HEK293T (cell line): ENCODE measurements at regions not wholly inside any gene's neighbourhood (a gene's known extent, or its start where the extent isn't known, plus 50 kb on each side); places are given as distances from the start of the nearest gene placed in this dataset.

Experiments used
- CTCF ChIA-PET: fragments of 350-600 bp; formaldehyde crosslinking; extraction: SDS; loops from one replicate; lab custom pipeline; 2021; ENCODE audit warnings: antibody characterized with exemption, inconsistent platforms; lab: Yijun Ruan, JAX
- POLR2A ChIA-PET: fragments of 350-600 bp; formaldehyde crosslinking; extraction: SDS; loops from one replicate; lab custom pipeline; 2020; ENCODE audit warnings: antibody characterized with exemption, inconsistent platforms; lab: Yijun Ruan, JAX
- DNase-seq: peaks from one replicate; pipeline ENCODE4 v3.0.0; 2012; ENCODE audit warnings: mixed read lengths; ENCODE audit errors: extremely low spot score
- ARNT ChIP-seq: fragments of 450-650 bp; IDR thresholded peaks from 2 replicates; pipeline ENCODE4 v1.6.1; 2017; ENCODE audit warnings: mild to moderate bottlenecking
- BHLHE40 ChIP-seq: fragments of 450-650 bp; IDR thresholded peaks from 2 replicates; pipeline ENCODE4 v1.6.1; 2016; ENCODE audit warnings: mild to moderate bottlenecking, moderate library complexity, borderline replicate concordance
- CTBP1 ChIP-seq: fragments of 450-650 bp; IDR thresholded peaks from 2 replicates; pipeline ENCODE4 v1.6.1; 2016; ENCODE audit warnings: borderline replicate concordance
- ELF4 ChIP-seq: fragments of 450-650 bp; IDR thresholded peaks from 2 replicates; pipeline ENCODE4 v1.6.1; 2017; ENCODE audit warnings: antibody characterized with exemption
- FOXA1 ChIP-seq: fragments of 450-650 bp; IDR thresholded peaks from 2 replicates; pipeline ENCODE4 v1.6.1; 2016; ENCODE audit warnings: mild to moderate bottlenecking
- FOXK2 ChIP-seq: fragments of 450-650 bp; IDR thresholded peaks from 2 replicates; pipeline ENCODE4 v1.6.1; 2016; ENCODE audit warnings: mild to moderate bottlenecking
- FOXM1 ChIP-seq: fragments of 450-650 bp; IDR thresholded peaks from 2 replicates; pipeline ENCODE4 v1.6.1; 2017; ENCODE audit warnings: mild to moderate bottlenecking, borderline replicate concordance
- HDGF ChIP-seq: fragments of 450-650 bp; IDR thresholded peaks from 2 replicates; pipeline ENCODE4 v1.6.1; 2017; ENCODE audit warnings: antibody characterized with exemption, borderline replicate concordance
- L3MBTL2 ChIP-seq: fragments of 450-650 bp; conservative IDR thresholded peaks from 2 replicates; pipeline ENCODE4 v1.6.1; 2016; ENCODE audit warnings: mild to moderate bottlenecking
- LEF1 ChIP-seq: fragments of 450-650 bp; IDR thresholded peaks from 2 replicates; pipeline ENCODE4 v1.6.1; 2017; ENCODE audit warnings: mild to moderate bottlenecking, borderline replicate concordance
- NFRKB ChIP-seq: fragments of 450-650 bp; IDR thresholded peaks from 2 replicates; pipeline ENCODE4 v1.6.1; 2016; ENCODE audit warnings: mild to moderate bottlenecking, moderate library complexity
- SP1 ChIP-seq: fragments of 450-650 bp; IDR thresholded peaks from 2 replicates; pipeline ENCODE4 v1.6.1; 2017
- SUZ12 ChIP-seq: fragments of 450-650 bp; IDR thresholded peaks from 2 replicates; pipeline ENCODE4 v1.6.1; 2016; ENCODE audit warnings: mild to moderate bottlenecking
- TARDBP ChIP-seq: fragments of 450-650 bp; IDR thresholded peaks from 2 replicates; pipeline ENCODE4 v1.6.1; 2016
- ZNF384 ChIP-seq: fragments of 450-650 bp; IDR thresholded peaks from 2 replicates; pipeline ENCODE4 v1.6.1; 2016
- TF ChIP-seq, protein P1 (sequence below): fragments of 450-650 bp; IDR thresholded peaks from 2 replicates; pipeline ENCODE4 v1.6.1; 2016

DNA sequence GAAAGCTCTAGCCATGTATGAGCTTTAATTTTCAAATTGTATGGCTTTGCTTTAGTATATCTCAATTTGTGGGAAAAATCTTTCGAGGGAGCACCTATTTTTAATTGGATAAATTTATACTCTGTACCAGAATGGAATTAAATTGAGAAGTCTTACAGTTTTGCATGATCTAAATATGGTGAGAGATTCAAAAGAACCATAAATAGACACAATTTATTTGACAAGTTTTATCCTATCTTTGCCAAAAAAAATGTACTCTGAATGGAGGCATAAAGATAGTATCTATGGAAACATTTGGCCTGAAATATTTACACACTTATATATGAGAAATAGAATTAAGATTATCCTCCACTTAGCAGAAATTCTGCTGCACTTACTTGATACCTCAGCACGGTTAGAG is 238.4 kb downstream of the NDUFA10 start:
- ChIA-PET CTCF (no interaction called here), POLR2A (no interaction called here)
- no peak for DNase-seq
- no peak for TF ChIP-seq NFRKB
- no peak for TF ChIP-seq ZNF384
- TF ChIP-seq HDGF: no peak
- no peak for TF ChIP-seq FOXA1
- TF ChIP-seq SP1: no peak
- no peak for TF ChIP-seq ELF4
- TF ChIP-seq CTBP1: no peak
- TF ChIP-seq L3MBTL2: no peak
- no peak for TF ChIP-seq BHLHE40
- no peak for TF ChIP-seq FOXM1
- TF ChIP-seq, protein P1, sequence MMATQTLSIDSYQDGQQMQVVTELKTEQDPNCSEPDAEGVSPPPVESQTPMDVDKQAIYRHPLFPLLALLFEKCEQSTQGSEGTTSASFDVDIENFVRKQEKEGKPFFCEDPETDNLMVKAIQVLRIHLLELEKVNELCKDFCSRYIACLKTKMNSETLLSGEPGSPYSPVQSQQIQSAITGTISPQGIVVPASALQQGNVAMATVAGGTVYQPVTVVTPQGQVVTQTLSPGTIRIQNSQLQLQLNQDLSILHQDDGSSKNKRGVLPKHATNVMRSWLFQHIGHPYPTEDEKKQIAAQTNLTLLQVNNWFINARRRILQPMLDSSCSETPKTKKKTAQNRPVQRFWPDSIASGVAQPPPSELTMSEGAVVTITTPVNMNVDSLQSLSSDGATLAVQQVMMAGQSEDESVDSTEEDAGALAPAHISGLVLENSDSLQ: no peak

DNA sequence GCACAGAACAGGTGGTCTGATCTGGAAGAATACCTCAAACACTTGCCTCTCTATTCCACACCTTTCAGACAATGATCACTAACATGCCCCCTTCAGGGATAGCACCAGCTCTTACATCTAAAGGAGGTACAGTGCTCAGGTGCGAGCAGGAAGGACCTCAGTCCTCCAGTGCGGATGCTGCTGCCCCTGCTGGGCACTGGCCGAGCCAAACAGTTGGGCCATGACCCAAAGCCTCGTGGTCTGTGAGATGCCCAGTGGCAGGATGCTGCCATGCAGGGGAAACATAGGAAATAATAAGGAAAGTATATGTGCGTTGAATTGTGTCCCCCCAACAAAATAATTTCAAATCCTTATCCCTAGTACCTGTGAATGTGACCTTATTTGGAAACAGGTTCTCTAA is 243.7 kb downstream of the NDUFA10 start:
- no peak for DNase-seq
- no peak for TF ChIP-seq TARDBP
- no peak for TF ChIP-seq SUZ12
- TF ChIP-seq LEF1: no peak
- TF ChIP-seq FOXM1: no peak
- TF ChIP-seq CTBP1: no peak
- no peak for TF ChIP-seq FOXK2
- no peak for TF ChIP-seq NFRKB
- no peak for TF ChIP-seq ARNT
- TF ChIP-seq SP1: no peak
- no peak for TF ChIP-seq L3MBTL2
- TF ChIP-seq BHLHE40: no peak
- no peak for TF ChIP-seq ZNF384
- TF ChIP-seq, protein P1: no peak
- no peak for TF ChIP-seq HDGF
- no peak for TF ChIP-seq FOXA1
- no peak for TF ChIP-seq ELF4
- ChIA-PET POLR2A (no interaction called here), CTCF (no interaction called here)

DNA sequence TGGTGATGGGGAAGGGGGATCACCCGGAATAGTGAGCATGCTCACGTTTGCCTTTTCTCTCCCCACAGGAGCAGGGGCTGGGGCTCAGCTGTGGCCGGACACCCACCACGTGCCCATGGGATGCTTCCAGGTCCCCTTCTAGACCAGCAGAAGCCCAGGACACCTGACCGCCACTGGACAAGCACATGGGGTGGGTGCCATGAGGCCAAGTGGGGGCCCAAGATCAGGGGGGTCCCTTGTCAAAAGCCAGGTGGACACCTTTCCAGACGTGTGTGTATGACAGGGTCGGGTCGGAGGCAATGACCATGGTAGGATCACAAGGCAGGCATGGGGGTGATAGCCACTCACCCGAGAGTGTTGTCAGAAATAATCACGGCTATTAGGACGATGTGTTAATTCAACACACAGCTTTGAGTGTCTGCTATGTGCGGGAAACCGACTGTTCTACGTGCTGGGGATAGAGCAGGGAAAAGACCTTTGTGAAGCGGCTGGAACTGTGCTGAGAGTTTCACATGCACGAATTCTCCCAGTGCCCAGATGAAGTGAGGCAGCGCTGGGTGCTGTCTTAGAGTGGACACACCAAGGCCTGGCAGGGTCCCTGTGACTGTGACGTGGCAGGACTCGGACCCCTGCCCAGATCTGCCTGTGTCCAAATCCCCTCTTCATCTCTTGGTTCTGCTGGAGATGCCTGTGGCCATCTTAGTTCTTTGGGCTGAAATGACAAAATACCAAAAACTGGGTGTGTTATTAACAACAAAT is 244.7 kb downstream of the NDUFA10 start:
- no peak for DNase-seq
- ChIA-PET POLR2A (no interaction called here), CTCF (no interaction called here)
- TF ChIP-seq, protein P1: no peak
- no peak for TF ChIP-seq ELF4
- no peak for TF ChIP-seq CTBP1
- TF ChIP-seq ARNT: no peak
- no peak for TF ChIP-seq SUZ12
- TF ChIP-seq ZNF384: no peak
- TF ChIP-seq HDGF: no peak
- TF ChIP-seq NFRKB: no peak
- TF ChIP-seq L3MBTL2: no peak
- TF ChIP-seq LEF1: no peak
- TF ChIP-seq FOXK2: no peak

DNA sequence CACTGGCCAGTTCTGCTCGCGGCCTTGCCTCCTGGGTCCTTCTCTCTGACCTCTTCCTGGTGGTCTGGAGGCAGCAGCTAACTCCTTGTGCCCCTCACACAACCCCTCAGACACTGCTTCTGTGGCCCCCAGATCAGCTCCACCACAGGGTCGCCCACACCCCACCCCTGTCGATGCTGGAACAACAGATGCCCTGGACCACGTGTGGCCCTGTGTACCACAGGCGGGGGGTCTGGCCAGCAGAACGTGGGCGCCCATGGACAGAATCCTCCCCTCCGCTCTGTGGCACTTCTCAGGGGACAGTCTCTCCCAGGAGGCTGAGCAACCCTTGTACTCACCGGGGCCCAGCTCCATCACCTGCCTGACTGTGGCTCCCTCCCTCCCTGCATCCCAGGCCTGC is 245.6 kb downstream of the NDUFA10 start:
- DNase-seq: no peak
- POLR2A ChIA-PET: no interaction called here
- TF ChIP-seq FOXK2 (no peak), NFRKB (no peak), ARNT (no peak), L3MBTL2 (no peak), CTBP1 (no peak), SP1 (no peak), ELF4 (no peak), TARDBP (no peak), SUZ12 (no peak), LEF1 (no peak), HDGF (no peak), FOXA1 (no peak), BHLHE40 (no peak), FOXM1 (no peak), ZNF384 (no peak)
- TF ChIP-seq, protein P1: no peak
- CTCF ChIA-PET: no interaction called here

DNA sequence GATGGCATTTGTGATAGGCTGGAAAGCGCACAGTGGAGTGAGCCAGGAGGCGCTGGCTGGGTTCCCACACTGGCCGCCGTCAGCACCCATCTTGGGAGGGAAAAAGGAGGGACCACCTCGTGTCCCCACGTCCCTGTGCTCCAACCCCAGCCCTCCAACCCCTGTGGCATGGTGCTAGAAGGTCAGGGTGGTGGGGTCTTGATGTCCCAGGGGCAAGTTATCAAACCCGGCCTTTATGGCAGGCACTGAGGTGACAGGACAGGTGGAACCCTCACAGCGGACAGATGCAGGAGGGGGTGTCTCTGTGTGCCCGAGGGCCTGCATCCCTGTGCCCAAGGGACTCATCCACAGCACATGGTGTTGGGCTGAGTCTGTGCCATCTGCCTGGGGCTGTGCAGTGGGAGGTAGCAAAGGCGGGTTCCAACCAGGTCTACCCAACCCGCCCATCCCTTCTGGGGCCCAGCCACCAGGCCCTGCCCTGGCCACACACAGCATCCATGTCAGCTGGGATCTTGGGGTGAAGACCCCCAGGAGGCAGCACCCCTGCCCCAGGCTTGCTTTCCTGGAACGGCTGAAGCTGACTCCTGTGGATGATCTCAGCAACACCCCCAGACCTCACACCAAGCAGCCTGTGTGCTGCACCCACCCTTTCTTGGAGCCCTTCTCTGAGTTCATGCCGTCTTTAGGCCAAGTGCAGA is 246.1 kb downstream of the NDUFA10 start:
- DNase-seq: no peak
- ChIA-PET CTCF (no interaction called here), POLR2A (no interaction called here)
- TF ChIP-seq, protein P1: no peak
- TF ChIP-seq CTBP1: no peak
